Islet precursor cell (in vitro differentiated cells): ENCODE measurements at regions not wholly inside any gene's neighbourhood (a gene's known extent, or its start where the extent isn't known, plus 50 kb on each side); places are given as distances from the start of the nearest gene placed in this dataset.
"Not testable (repeated sequence)": the region's sequence is repeated elsewhere in the genome, so short reads cannot be mapped to it uniquely, and the experiment has no call there.

Source experiments
- DNase-seq: peaks from one replicate; pipeline ENCODE4 v3.0.0-alpha.2; 2018

- DNase-seq: not testable (repeated sequence)
Measured at GRCh38 chr6:12633746-12634145, 82.8 kb upstream of the PHACTR1 start.

- DNase-seq: no peak
Measured at GRCh38 chr6:12635375-12635774, 81.2 kb upstream of the PHACTR1 start.

GRCh38 chr6:12635813-12636212 is 80.8 kb upstream of the PHACTR1 start:
- DNase-seq: peak; percentile 69

GRCh38 chr6:12636336-12636735 is 80.2 kb upstream of the PHACTR1 start:
- DNase-seq: no peak

- DNase-seq: peak; percentile 90
Measured at GRCh38 chr6:12637960-12638641, 78.5 kb upstream of the PHACTR1 start.

- no peak for DNase-seq
Measured at GRCh38 chr6:12640438-12640837, 76.1 kb upstream of the PHACTR1 start.

- DNase-seq: not testable (repeated sequence)
Measured at GRCh38 chr6:12641785-12642184, 74.8 kb upstream of the PHACTR1 start.

- no peak for DNase-seq
Measured at GRCh38 chr6:12645941-12646340, 70.6 kb upstream of the PHACTR1 start.

GRCh38 chr6:12648171-12648570 is 68.4 kb upstream of the PHACTR1 start:
- no peak for DNase-seq

GRCh38 chr6:12649325-12649724 is 67.2 kb upstream of the PHACTR1 start:
- DNase-seq: no peak

GRCh38 chr6:12653486-12653885 is 63.1 kb upstream of the PHACTR1 start:
- DNase-seq: no peak

GRCh38 chr6:12654107-12654506 is 62.5 kb upstream of the PHACTR1 start:
- DNase-seq: no peak

- DNase-seq: peak; percentile 67
Measured at GRCh38 chr6:12654514-12654913, 62.1 kb upstream of the PHACTR1 start.

- no peak for DNase-seq
Measured at GRCh38 chr6:12656906-12657305, 59.7 kb upstream of the PHACTR1 start.

- DNase-seq: no peak
Measured at GRCh38 chr6:12657884-12658283, 58.7 kb upstream of the PHACTR1 start.

- no peak for DNase-seq
Measured at GRCh38 chr6:12661432-12662089, 55.0 kb upstream of the PHACTR1 start.
